OCI-LY7 (cell line): ENCODE measurements at regions not wholly inside any gene's neighbourhood (a gene's known extent, or its start where the extent isn't known, plus 50 kb on each side); places are given as distances from the start of the nearest gene placed in this dataset.

Experiments
- BruUV-seq: library from RNA; stranded (reverse); fragments of 400-500 nt; replicated peaks from 2 replicates; lab custom pipeline; 2021; lab: Mats Ljungman, UMichigan
- CTCF ChIA-PET: fragments of 300-600 bp; sonication (Branson Sonifier 250); formaldehyde crosslinking; loops from one replicate; lab custom pipeline; 2022; ENCODE audit warnings: antibody characterized with exemption; ENCODE audit not compliant: unreplicated experiment; lab: Charles Lee
- POLR2A ChIA-PET: fragments of 300-600 bp; sonication (Branson Sonifier 250); formaldehyde crosslinking; loops from one replicate; lab custom pipeline; 2022; ENCODE audit warnings: antibody characterized with exemption; lab: Charles Lee
- DNase-seq: peaks from one replicate; pipeline ENCODE4 v3.0.0-alpha.2; 2015; ENCODE audit warnings: low spot score
- H2AFZ ChIP-seq: fragments of 200-600 bp; sonication (generic), shearing (Covaris generic); 2 replicates; pipeline ENCODE4 v1.6.1; 2014; ENCODE audit warnings: mild to moderate bottlenecking, antibody characterized with exemption, low read length, moderate library complexity
- H3K27ac ChIP-seq: fragments of 200-600 bp; sonication (generic); 2 replicates; pipeline ENCODE4 v1.5.1; 2014; ENCODE audit warnings: mixed run types, low read depth, mild to moderate bottlenecking, moderate library complexity, low read length, inconsistent platforms; ENCODE audit not compliant: poor library complexity, severe bottlenecking
- H3K36me3 ChIP-seq: fragments of 200-600 bp; sonication (generic); 2 replicates; pipeline ENCODE4 v1.6.1; 2014; ENCODE audit warnings: mild to moderate bottlenecking, antibody characterized with exemption, low read length, moderate library complexity, mixed read lengths; ENCODE audit not compliant: insufficient read depth
- H3K4me1 ChIP-seq: fragments of 200-600 bp; sonication (generic); 2 replicates; pipeline ENCODE4 v1.5.1; 2014; ENCODE audit warnings: mild to moderate bottlenecking, low read length; ENCODE audit not compliant: insufficient read depth, poor library complexity, severe bottlenecking
- H3K4me2 ChIP-seq: fragments of 200-600 bp; sonication (generic); 2 replicates; pipeline ENCODE4 v1.6.1; 2014; ENCODE audit warnings: mild to moderate bottlenecking, low read length
- H3K4me3 ChIP-seq: fragments of 200-600 bp; sonication (generic); 2 replicates; pipeline ENCODE4 v1.5.1; 2014; ENCODE audit warnings: mild to moderate bottlenecking, low read depth, low read length; ENCODE audit not compliant: poor library complexity, severe bottlenecking
- H3K79me2 ChIP-seq: fragments of 200-600 bp; sonication (generic); 2 replicates; pipeline ENCODE4 v1.6.1; 2016; ENCODE audit warnings: low read depth, mild to moderate bottlenecking, low read length, moderate library complexity, mixed read lengths; ENCODE audit not compliant: insufficient read depth
- H3K9me2 ChIP-seq: fragments of 200-600 bp; sonication (generic); 2 replicates; pipeline ENCODE4 v1.6.1; 2016; ENCODE audit warnings: mild to moderate bottlenecking, low read length, mixed read lengths; ENCODE audit not compliant: insufficient read depth
- H3K9me3 ChIP-seq: fragments of 200-600 bp; sonication (generic); 2 replicates; pipeline ENCODE4 v1.6.1; 2014; ENCODE audit warnings: mild to moderate bottlenecking, mixed run types, low read length, mixed read lengths
- H4K20me1 ChIP-seq: fragments of 200-600 bp; sonication (generic); 2 replicates; pipeline ENCODE4 v1.6.1; 2014; ENCODE audit warnings: mild to moderate bottlenecking, antibody characterized with exemption, low read length, moderate library complexity, mixed read lengths; ENCODE audit not compliant: insufficient read depth
- EZH2phosphoT487 ChIP-seq: fragments of 200-600 bp; sonication (generic); IDR thresholded peaks from 2 replicates; pipeline ENCODE4 v1.6.1; 2018; ENCODE audit warnings: low read depth, borderline replicate concordance, mild to moderate bottlenecking, mixed run types, antibody characterized with exemption, low read length, moderate library complexity, mixed read lengths
- intact Hi-C: fragments of 100-400 bp; cut with micrococcal nuclease; formaldehyde crosslinking; loops from one replicate; pipeline ENCODE4 v1.10.0; 2022; ENCODE audit not compliant: unreplicated experiment
- TF ChIP-seq, protein P1 (sequence below): fragments of 200-600 bp; sonication (generic); conservative IDR thresholded peaks from 2 replicates; pipeline ENCODE4 v1.5.1; 2014; ENCODE audit warnings: mild to moderate bottlenecking, antibody characterized with exemption, low read length, moderate library complexity, mixed read lengths

DNA sequence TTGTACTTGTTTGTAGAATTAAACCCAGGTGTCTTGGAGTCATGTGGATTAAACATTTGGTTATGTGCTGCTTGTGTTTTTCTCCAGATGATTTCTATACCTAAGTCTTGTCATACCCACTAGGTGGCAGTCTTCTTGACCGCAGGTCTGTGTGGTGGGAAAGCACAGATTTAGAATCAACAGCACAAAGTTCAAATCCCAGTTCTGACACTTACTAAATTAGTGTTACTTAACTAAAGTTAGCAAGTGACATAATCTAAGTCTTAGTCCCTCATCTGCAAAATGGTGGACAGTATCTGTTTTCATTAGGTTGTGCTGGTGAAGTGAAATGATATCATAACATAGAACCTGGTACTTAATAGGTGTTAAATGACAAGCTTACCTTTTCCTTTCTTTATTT is 151.0 kb upstream of the ARHGAP5 start:
- no peak overlapping the region for H2AFZ ChIP-seq
- H4K20me1 ChIP-seq = no peaks in the 10 kb centered on the region
- ChIA-PET POLR2A (interaction anchor here (0.7 to 1.5 kb wide), 4 partner anchors 12 to 325 kb away, joined by 3 to 4 read pairs (median 4); no protein-coding TSS in a partner anchor), CTCF (interaction anchor here (1.0 to 1.3 kb wide), 3 partner anchors 325 to 1880 kb away, joined by 3 to 6 read pairs (median 3); no protein-coding TSS in a partner anchor)
- DNase-seq = peak; percentile 65
- no peaks in the 10 kb centered on the region for H3K4me1 ChIP-seq
- no peaks in the 10 kb centered on the region for H3K9me3 ChIP-seq
- no peak overlapping the region for H3K27ac ChIP-seq
- BruUV-seq = no TSS peak
- H3K9me2 ChIP-seq = no peaks in the 10 kb centered on the region
- H3K79me2 ChIP-seq = no peaks in the 10 kb centered on the region
- no peak overlapping the region for H3K4me2 ChIP-seq
- intact Hi-C loops = loop anchor here (1.0 to 10.0 kb wide), 4 partner anchors 149 to 549 kb away; partner anchors contain the start of gene ARHGAP5
- no peak for TF ChIP-seq EZH2phosphoT487
- TF ChIP-seq, protein P1, sequence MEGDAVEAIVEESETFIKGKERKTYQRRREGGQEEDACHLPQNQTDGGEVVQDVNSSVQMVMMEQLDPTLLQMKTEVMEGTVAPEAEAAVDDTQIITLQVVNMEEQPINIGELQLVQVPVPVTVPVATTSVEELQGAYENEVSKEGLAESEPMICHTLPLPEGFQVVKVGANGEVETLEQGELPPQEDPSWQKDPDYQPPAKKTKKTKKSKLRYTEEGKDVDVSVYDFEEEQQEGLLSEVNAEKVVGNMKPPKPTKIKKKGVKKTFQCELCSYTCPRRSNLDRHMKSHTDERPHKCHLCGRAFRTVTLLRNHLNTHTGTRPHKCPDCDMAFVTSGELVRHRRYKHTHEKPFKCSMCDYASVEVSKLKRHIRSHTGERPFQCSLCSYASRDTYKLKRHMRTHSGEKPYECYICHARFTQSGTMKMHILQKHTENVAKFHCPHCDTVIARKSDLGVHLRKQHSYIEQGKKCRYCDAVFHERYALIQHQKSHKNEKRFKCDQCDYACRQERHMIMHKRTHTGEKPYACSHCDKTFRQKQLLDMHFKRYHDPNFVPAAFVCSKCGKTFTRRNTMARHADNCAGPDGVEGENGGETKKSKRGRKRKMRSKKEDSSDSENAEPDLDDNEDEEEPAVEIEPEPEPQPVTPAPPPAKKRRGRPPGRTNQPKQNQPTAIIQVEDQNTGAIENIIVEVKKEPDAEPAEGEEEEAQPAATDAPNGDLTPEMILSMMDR = peak; percentile 91
- no peaks in the 10 kb centered on the region for H3K36me3 ChIP-seq
- H3K4me3 ChIP-seq = no peak overlapping the region

DNA sequence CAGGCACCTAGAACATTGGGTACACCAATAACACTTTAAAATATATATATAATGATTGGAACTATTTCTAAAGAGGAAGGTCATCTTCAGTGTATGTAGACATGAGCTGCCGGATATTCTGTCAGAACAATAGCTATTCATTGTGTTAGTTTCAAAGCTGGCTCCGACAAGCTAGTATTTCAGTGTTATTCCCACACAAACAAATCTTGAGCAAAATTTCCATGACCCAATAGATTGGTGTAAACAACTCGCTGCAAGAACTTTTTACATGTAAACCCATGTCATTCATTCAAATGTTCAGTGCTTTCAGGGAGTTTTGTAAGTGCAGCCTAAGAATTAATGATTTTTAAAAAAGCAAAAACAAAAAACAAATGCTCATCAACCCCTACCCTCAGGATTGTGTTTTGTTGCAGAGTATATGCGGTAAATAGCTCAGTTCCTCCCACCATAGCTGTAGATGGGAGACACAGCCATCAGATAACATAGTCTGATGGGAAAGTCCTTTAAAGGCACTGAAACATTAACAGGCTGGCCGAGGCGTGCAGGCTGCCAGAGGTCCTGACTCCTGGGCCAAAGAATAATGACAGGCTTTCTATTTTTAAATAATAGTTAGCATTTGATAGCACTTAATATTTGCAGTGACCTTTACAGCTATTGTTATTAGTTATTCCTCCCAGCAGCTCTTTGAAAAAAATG is 150.3 kb upstream of the ARHGAP5 start:
- Histone ChIP-seq H3K4me3 (no peak overlapping the region), H3K36me3 (no peaks in the 10 kb centered on the region), H3K4me2 (no peak overlapping the region), H2AFZ (no peak overlapping the region), H3K4me1 (no peaks in the 10 kb centered on the region), H3K9me2 (no peaks in the 10 kb centered on the region), H3K27ac (no peak overlapping the region), H3K9me3 (no peaks in the 10 kb centered on the region), H3K79me2 (no peaks in the 10 kb centered on the region), H4K20me1 (no peaks in the 10 kb centered on the region)
- POLR2A ChIA-PET = interaction anchor here (0.6 to 1.5 kb wide), 5 partner anchors 12 to 336 kb away, joined by 3 to 4 read pairs (median 3); no protein-coding TSS in a partner anchor
- BruUV-seq = no TSS peak
- intact Hi-C loops = loop anchor here (1.0 to 10.0 kb wide), 4 partner anchors 148 to 548 kb away; partner anchors contain the start of gene ARHGAP5
- CTCF ChIA-PET = interaction anchor here (0.8 to 1.3 kb wide), 4 partner anchors 13 to 1879 kb away, joined by 3 to 6 read pairs (median 4); no protein-coding TSS in a partner anchor
- DNase-seq = no peak
- no peak for TF ChIP-seq EZH2phosphoT487
- TF ChIP-seq, protein P1 = no peak
